ENCODE measurements at regions not wholly inside any gene's neighbourhood (a gene's known extent, or its start where the extent isn't known, plus 50 kb on each side); places are given as distances from the start of the nearest gene placed in this dataset.

DNA sequence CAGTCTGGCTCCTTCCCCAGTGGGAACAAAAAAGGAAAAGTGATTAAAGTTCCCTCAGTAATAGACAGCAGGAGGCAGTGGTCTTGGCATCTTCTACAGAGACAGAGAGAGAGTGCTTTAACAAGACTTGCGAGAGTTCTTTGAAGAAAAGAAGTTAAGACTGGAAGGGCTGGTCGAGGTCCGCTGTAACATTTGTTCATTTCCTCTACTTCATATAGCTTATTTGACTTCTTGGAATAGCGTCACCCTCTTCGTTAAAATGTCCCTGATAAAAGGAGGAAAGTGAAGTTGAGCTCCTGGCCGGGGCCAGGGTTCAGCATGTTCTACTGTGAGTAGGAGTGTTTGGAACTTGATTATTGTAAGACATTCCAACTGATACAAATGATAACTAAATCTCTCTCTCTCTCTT lies 179.8 kb downstream of the SLIT2 start:
- intact Hi-C loops (cut with micrococcal nuclease) = no loop called here
- H3K36me3 ChIP-seq (ENCODE audit: control insufficient read depth, insufficient read depth, low read length) = no peaks in the 10 kb centered on the region
- Mint-ChIP-seq H3K9me3 (no peaks in the 10 kb centered on the region), H3K36me3 (no peaks in the 10 kb centered on the region), H3K4me3 (no peak overlapping the region), H3K27ac (no peak overlapping the region), H3K4me1 (no peaks in the 10 kb centered on the region), H3K27me3 (ENCODE audit: low read depth in 2 of 2) (peaks cover 4 to 9% of the 10 kb centered on the region in 2 donors)
- H3K27ac ChIP-seq (ENCODE audit: low read length) = no peak overlapping the region
- DNase-seq (no peak), ATAC-seq (no peak)
- WGBS (ENCODE audit: insufficient coverage) = 81% methylated on average over 4 of the region's 6 CpGs
- H3K4me1 ChIP-seq (ENCODE audit: control insufficient read depth, insufficient read depth, low read length) = no peaks in the 10 kb centered on the region
- H3K9me3 ChIP-seq (ENCODE audit: control insufficient read depth, insufficient read depth, low read length) = no peaks in the 10 kb centered on the region
- no peak overlapping the region for H3K4me3 ChIP-seq (ENCODE audit: low read length)
- TF ChIP-seq, protein P1, sequence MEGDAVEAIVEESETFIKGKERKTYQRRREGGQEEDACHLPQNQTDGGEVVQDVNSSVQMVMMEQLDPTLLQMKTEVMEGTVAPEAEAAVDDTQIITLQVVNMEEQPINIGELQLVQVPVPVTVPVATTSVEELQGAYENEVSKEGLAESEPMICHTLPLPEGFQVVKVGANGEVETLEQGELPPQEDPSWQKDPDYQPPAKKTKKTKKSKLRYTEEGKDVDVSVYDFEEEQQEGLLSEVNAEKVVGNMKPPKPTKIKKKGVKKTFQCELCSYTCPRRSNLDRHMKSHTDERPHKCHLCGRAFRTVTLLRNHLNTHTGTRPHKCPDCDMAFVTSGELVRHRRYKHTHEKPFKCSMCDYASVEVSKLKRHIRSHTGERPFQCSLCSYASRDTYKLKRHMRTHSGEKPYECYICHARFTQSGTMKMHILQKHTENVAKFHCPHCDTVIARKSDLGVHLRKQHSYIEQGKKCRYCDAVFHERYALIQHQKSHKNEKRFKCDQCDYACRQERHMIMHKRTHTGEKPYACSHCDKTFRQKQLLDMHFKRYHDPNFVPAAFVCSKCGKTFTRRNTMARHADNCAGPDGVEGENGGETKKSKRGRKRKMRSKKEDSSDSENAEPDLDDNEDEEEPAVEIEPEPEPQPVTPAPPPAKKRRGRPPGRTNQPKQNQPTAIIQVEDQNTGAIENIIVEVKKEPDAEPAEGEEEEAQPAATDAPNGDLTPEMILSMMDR (IDR thresholded peaks at IDR 0.05) = no peak
- H3K27me3 ChIP-seq (ENCODE audit: control insufficient read depth, insufficient read depth, low read length) = no peaks in the 10 kb centered on the region

DNA sequence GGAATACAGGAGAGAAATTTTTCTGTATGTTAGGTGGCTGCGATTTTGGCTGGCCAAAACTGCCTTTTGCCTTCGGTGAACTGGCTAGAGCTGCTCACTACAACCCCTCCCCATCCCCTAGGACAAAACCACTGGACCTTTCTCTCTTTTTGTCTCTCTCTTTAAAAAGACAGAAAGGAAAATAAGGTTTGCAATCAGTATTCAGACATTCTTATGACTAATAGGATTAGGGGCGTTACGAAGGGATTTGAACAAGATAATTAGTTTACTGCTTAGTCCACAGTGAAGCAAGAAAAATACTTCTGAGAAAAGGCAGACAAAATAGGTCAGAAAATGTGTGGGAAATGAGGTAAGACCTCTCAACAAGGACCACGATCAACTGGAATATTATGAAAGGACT lies 180.4 kb downstream of the SLIT2 start:
- no peaks in the 10 kb centered on the region for H3K27me3 ChIP-seq (ENCODE audit: control insufficient read depth, insufficient read depth, low read length)
- H3K36me3 ChIP-seq (ENCODE audit: control insufficient read depth, insufficient read depth, low read length) = no peaks in the 10 kb centered on the region
- ATAC-seq = no peak
- Mint-ChIP-seq H3K4me1 (no peaks in the 10 kb centered on the region), H3K4me3 (no peak overlapping the region), H3K27ac (no peak overlapping the region), H3K27me3 (ENCODE audit: low read depth in 2 of 2) (peaks cover 4 to 9% of the 10 kb centered on the region in 2 donors), H3K36me3 (no peaks in the 10 kb centered on the region), H3K9me3 (no peaks in the 10 kb centered on the region)
- no peak overlapping the region for H3K4me3 ChIP-seq (ENCODE audit: low read length)
- DNase-seq = no peak
- H3K4me1 ChIP-seq (ENCODE audit: control insufficient read depth, insufficient read depth, low read length) = no peaks in the 10 kb centered on the region
- intact Hi-C loops (cut with micrococcal nuclease) = no loop called here
- TF ChIP-seq, protein P1 (IDR thresholded peaks at IDR 0.05) = no peak
- H3K9me3 ChIP-seq (ENCODE audit: control insufficient read depth, insufficient read depth, low read length) = no peaks in the 10 kb centered on the region
- H3K27ac ChIP-seq (ENCODE audit: low read length) = no peak overlapping the region
- 95% methylated on average over 3 of the region's 5 CpGs for WGBS (ENCODE audit: insufficient coverage)

DNA sequence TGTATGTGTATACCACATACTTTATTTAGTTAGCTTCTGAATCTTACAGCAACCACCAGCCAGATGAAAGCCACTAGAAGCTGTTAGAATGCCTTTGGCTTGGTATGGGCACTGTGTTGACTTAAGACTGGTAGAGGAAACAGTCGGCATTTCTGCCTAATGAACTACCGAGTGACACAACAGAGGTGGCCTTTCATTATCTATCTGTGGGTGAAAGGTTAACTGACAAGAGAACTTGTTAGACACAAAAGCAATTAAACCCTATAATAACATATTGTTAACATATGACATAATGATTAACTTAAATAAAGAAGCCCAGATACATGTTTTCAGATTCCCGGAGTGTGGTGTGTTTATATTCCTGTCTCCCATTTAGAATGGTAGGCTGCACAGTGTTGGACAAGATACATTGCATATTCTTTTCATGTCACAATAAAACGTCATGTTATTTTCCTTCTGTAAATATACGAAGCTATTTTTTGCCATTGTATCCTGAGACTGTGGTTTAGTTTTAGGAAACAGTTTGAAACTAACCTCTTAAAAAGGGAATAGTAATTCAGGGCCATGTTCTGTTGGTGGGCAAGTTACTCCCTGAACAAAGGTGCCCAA lies 181.5 kb downstream of the SLIT2 start:
- TF ChIP-seq, protein P1 (IDR thresholded peaks at IDR 0.05) = no peak
- intact Hi-C loops (cut with micrococcal nuclease) = no loop called here
- Mint-ChIP-seq H3K27me3 (ENCODE audit: low read depth in 2 of 2) (peaks cover 3 to 4% of the 10 kb centered on the region in 2 donors), H3K4me3 (no peak overlapping the region), H3K4me1 (no peaks in the 10 kb centered on the region), H3K36me3 (no peaks in the 10 kb centered on the region), H3K27ac (no peak overlapping the region), H3K9me3 (no peaks in the 10 kb centered on the region)
- Histone ChIP-seq H3K4me3 (ENCODE audit: low read length) (no peak overlapping the region), H3K27ac (ENCODE audit: low read length) (no peak overlapping the region), H3K27me3 (ENCODE audit: control insufficient read depth, insufficient read depth, low read length) (no peaks in the 10 kb centered on the region), H3K36me3 (ENCODE audit: control insufficient read depth, insufficient read depth, low read length) (no peaks in the 10 kb centered on the region), H3K9me3 (ENCODE audit: control insufficient read depth, insufficient read depth, low read length) (no peaks in the 10 kb centered on the region), H3K4me1 (ENCODE audit: control insufficient read depth, insufficient read depth, low read length) (no peaks in the 10 kb centered on the region)
- ATAC-seq (no peak), DNase-seq (no peak)
- 79% methylated on average over 3 of the region's 5 CpGs for WGBS (ENCODE audit: insufficient coverage)

DNA sequence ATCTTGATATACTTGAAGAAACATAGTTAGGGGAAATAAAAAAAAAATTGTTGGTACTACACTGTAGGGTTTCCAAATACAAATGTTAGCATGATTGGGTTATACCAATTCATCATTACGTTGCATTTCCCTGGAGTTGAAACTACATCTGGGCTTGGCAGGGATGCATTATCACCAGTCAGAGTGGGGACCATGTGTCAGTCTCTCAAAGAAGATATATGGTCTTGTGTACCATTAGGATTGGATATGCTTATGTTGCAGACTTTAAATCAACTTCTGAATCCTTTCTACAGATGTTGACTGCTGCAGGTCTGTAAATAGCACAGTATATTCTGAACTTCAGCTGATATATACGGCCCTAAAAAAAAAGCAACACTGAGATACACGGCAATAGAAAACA lies 188.5 kb downstream of the SLIT2 start:
- no peak for DNase-seq
- intact Hi-C loops (cut with micrococcal nuclease) = no loop called here

More for the DNA sequence above, 188.5 kb downstream of the SLIT2 start:
- H3K4me1 Mint-ChIP-seq = no peaks in the 10 kb centered on the region
- H3K27me3 Mint-ChIP-seq (ENCODE audit: low read depth in 2 of 2) = peaks cover 0 to 5% of the 10 kb centered on the region in 2 donors
- no peak overlapping the region for H3K4me3 ChIP-seq (ENCODE audit: low read length)
- no peaks in the 10 kb centered on the region for H3K9me3 ChIP-seq (ENCODE audit: control insufficient read depth, insufficient read depth, low read length)
- TF ChIP-seq, protein P1 (IDR thresholded peaks at IDR 0.05) = no peak
- H3K36me3 ChIP-seq (ENCODE audit: control insufficient read depth, insufficient read depth, low read length) = no peaks in the 10 kb centered on the region
- no peak for ATAC-seq
- no peak overlapping the region for H3K27ac Mint-ChIP-seq
- no peaks in the 10 kb centered on the region for H3K36me3 Mint-ChIP-seq
- H3K4me3 Mint-ChIP-seq = no peak overlapping the region
- no peak overlapping the region for H3K27ac ChIP-seq (ENCODE audit: low read length)
- 98% methylated on average over 3 of the region's 3 CpGs for WGBS (ENCODE audit: insufficient coverage)
- H3K27me3 ChIP-seq (ENCODE audit: control insufficient read depth, insufficient read depth, low read length) = no peaks in the 10 kb centered on the region
- H3K4me1 ChIP-seq (ENCODE audit: control insufficient read depth, insufficient read depth, low read length) = no peaks in the 10 kb centered on the region
- H3K9me3 Mint-ChIP-seq = peaks cover 0 to 4% of the 10 kb centered on the region in 2 donors

Measured in natural killer cell (primary cell).